OCI-LY1 (cell line): ENCODE measurements at regions not wholly inside any gene's neighbourhood (a gene's known extent, or its start where the extent isn't known, plus 50 kb on each side); places are given as distances from the start of the nearest gene placed in this dataset.

Experiments
- CTCF ChIP-seq: fragments of 200-600 bp; sonication (generic), shearing (Covaris generic); IDR thresholded peaks from 2 replicates; pipeline ENCODE4 v1.5.1; 2017; ENCODE audit warnings: mild to moderate bottlenecking, antibody characterized with exemption, low read length, moderate library complexity, mixed read lengths
- EZH2 ChIP-seq: fragments of 200-600 bp; sonication (generic), shearing (Covaris generic); IDR thresholded peaks from 2 replicates; pipeline ENCODE4 v1.8.0; 2017; ENCODE audit warnings: borderline replicate concordance, mixed run types, mild to moderate bottlenecking, antibody characterized with exemption, low read length, moderate library complexity, mixed read lengths

GRCh38 chr2:12988279-12988678 lies 271.5 kb downstream of the TRIB2 start:
- no peak for TF ChIP-seq CTCF
- no peak for TF ChIP-seq EZH2
